SKM-1 treated with dmso at 0.1 percent for 144 hours (cell line): ENCODE measurements at regions not wholly inside any gene's neighbourhood (a gene's known extent, or its start where the extent isn't known, plus 50 kb on each side); places are given as distances from the start of the nearest gene placed in this dataset.

Experiments used
- DNase-seq: peaks from one replicate; lab custom pipeline; 2025; ENCODE audit not compliant: unreplicated experiment; lab: John Stamatoyannopoulos, UW

DNA sequence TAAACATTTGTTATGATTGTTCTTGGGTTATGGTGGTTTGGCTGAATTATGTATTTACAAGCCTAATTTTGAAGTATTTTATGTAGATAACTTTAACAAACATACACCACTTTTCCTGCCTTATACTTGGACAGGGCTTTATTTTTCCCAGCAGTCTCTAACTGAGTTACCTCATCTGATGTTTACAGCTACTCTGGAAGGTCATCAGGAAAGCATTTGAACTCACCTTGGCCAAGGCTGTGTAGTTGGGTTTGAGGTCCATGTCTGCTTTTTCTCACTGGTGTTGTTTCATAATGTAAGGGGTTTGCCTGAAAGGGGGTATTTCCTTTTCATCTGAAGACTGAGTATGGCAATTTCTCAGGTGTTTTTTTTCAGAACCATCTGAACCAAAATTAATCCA lies 193.5 kb downstream of the RWDD3 start:
- DNase-seq, result no peak

DNA sequence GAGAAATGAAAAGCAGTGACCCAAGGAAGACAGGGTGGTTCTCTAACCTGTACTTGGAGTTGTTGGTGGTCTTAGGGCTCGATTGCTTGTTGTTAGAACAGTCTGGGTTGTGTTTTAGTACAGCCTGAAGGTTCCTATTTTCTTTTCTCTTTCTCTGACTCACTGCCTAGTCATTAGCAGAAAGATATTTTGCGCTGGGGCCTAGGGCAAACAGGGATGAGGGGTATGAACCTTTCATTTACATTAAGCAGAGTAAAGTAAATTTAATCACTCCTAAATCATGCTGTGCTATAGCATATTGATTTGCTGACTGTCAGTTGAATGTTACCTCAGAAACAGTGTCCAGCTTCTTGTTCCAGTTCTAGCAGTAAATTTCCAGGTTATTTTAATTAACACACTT lies 197.2 kb downstream of the RWDD3 start:
- DNase-seq, result no peak

DNA sequence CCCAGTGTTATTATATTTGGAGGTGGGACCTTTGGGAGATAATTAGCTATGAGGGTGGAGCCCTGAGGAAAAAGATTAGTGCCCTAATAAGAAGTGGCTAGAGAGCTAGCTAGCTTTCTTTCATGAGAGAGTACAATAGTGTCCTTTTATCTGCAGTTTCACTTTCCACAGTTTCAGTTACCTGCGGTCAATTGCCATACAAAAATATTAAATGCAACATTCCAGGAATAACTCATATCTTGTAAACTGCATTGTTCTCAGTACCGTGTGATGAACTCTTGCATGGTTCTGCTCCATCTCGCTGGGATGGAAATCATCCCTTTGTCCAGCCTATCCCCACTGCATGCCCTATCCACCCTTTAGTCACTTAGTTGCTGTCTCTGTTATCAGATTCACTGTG lies 201.6 kb downstream of the RWDD3 start:
- DNase-seq, result no peak

GRCh38 chr1:95437011-95437410 lies 203.0 kb downstream of the RWDD3 start:
- DNase-seq, result no peak

DNA sequence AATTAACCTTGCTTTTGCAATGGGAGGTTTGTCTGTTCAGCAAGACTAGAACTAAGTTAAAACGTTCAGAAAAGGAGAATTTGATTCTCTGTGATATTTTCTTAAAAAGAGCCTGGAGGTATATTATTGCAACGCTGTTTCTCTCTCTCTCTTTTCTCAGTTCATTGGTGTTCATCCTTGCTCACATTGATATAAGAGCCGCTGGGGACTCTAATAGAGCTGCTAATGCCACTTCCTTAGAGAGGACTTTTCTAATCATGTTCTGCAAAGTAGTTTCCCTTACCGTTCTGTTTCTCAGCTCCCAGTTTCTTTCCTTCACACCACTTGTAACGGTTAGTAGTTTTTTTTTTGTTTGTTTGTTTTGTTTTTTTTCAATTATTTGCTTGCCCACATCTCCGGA lies 203.8 kb downstream of the RWDD3 start:
- DNase-seq, result no peak

DNA sequence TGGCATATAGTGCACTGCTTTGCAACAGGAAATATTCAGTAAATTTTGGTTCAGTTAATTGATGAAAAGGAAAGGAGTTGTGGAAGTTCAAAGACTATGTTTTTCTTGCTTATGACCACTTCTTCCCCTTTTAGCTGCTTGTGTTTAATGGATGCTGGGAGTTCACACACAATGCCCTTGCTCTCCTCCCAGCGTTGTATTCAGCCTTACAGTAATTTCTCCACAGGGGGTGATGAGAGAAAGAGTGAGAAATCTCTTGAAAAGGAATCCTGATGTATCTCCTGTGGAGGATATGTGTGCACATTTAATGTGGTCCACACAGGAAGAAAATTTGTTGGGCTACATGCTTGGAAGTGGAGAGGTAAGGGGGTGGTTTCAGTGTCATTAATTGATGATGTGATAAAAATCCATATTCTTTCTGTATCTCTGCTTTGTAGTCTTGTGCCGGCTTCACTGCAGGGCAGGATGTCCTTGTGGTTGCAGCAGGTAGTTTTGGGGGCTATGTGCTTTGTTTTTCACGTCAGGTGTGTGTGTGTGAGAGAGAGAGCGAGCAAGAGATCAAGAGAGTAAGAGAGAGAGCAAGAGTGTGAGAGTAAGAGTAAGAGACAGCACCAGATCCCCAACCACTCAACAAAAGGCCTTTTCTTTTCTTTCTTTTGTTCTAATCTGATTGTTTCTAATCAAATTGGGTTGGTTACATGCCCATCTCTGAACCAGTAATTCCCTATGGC lies 204.4 kb downstream of the RWDD3 start:
- no peak for DNase-seq

DNA sequence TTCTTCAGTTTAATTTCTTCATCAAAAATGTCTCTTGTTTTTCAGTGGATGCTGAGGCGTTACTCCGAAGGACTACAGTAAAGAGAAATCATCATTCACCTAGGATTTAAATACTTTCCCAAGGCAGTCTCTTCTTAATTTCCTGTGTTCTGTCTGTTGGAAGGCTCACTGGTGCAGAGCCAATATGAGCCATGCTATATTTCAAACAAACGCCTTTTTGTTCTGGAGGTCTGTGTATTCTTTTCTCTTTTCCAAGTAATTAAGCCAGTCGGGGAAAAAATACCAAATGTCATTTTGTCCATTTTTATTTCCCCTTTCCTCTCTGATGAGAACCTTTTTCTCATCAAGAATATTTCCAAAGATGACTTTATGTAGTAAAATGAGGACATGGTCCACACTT lies 206.5 kb downstream of the RWDD3 start:
- DNase-seq, result no peak

DNA sequence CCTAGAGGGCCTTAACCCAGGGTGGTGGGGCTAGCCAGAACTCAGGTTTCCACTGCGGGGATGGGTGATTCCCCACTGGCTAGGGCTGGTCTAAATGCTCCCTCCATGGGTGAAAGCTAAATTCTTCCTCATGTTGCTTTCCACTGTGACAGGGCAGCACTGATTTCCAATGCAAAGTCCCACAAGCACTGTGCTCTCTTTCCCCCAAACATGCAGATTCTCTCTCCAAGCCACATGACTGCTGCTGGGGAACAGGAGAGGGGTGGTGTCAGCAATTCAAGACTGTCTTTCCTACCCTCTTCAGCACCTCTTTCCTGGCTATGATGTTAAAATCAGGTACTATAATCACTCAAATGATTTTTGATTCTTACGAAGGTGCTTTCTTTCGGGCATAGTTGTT lies 215.5 kb downstream of the RWDD3 start:
- no peak for DNase-seq

DNA sequence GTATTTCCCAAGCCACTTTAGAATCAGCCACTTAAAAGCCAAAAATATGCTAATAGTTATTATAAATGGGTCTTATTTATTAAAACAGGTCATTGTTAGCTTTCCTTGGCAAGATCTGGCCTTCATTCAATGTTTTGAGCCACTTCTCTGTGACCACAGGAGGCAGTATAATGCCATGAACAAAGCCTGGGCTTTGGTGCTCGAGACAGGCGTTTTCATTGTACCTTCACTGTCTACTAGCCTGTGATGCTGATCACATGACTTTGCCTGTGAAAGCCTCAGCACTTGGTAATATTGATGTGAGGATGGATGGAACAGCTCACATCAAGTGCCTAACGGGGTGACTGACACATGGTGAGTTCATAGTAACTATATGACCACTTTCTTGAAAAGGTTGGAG lies 217.0 kb downstream of the RWDD3 start:
- DNase-seq, result no peak

GRCh38 chr1:95451904-95452303 lies 217.9 kb downstream of the RWDD3 start:
- no peak for DNase-seq

- no peak for DNase-seq
Measured at GRCh38 chr1:95453053-95453452, 219.0 kb downstream of the RWDD3 start.

DNA sequence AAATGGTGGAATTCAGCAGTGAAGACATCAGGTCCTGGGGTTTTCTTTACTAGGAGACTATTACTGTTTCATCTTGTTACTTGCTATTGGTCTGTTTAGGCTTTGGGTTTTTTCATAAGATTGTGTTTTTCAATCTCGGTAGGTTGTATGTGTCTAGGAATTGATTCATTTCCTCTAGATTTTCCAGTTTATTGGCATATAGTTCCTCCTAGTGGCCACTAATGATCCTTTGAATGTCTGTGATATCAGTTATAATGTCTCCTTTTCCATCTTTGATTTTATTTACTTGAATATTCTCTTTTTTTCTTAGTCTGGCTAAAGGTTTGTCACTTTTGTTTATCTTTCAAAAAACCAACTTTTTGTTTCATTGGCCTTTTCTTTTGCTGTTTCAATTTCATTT lies 233.0 kb downstream of the RWDD3 start:
- DNase-seq, result no peak

DNA sequence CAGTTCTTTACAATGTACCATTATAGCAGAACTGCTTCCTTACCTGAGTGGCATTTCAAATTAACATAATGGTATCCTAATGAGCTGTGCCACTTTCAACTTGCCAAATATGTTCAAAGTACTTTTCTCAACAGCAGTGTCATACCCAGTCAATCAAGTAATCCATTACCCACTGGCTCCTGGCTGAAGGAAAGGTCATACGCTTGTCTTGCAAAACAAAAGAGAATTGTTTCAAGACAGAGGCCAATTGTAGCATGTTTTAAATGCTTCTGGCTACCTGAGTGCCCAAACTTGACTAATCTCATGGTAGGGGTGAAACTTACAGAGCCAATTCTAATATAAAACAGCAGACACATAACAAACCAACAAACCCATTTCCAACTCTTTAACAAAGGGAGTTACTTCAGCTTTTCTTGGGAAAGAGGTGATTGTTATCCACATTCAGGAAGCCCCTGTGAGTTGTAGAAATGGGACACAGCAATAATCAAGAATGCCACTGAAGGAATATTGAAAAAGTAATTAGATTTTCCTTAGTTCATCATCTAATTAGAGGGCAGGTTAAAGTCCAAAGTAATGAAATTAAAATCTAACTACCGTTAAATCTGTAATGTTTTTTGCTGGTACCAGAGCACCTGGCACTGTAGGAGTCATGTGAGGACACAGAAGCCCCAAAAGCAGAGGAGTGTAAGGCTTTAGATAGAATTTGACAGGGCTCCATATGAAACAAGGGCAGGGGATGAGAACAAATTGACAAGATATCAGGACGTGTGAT lies 241.9 kb downstream of the RWDD3 start:
- no peak for DNase-seq

- DNase-seq, result no peak
Measured at GRCh38 chr1:95496307-95496706, 262.3 kb downstream of the RWDD3 start.

DNA sequence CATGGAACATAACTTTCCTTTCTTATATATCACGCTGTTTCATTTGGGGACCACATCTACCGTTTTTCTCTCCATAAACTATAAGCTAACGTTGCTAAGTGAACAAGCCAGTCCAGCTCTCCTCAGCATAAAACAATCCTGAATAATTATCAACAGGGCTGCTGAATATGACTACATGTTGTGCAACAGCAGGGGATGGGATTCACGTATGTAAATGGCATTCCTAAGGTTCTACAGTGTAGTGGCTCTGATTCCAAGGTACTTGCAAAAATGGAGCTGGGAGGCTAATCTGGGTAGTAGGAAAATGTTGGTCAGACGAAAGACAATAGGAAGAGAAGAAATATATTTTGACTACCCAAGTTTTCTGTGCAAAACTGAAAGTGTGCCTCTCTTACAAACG lies 262.8 kb downstream of the RWDD3 start:
- DNase-seq, result no peak

- no peak for DNase-seq
Measured at GRCh38 chr1:95497566-95497965, 263.6 kb downstream of the RWDD3 start.

DNA sequence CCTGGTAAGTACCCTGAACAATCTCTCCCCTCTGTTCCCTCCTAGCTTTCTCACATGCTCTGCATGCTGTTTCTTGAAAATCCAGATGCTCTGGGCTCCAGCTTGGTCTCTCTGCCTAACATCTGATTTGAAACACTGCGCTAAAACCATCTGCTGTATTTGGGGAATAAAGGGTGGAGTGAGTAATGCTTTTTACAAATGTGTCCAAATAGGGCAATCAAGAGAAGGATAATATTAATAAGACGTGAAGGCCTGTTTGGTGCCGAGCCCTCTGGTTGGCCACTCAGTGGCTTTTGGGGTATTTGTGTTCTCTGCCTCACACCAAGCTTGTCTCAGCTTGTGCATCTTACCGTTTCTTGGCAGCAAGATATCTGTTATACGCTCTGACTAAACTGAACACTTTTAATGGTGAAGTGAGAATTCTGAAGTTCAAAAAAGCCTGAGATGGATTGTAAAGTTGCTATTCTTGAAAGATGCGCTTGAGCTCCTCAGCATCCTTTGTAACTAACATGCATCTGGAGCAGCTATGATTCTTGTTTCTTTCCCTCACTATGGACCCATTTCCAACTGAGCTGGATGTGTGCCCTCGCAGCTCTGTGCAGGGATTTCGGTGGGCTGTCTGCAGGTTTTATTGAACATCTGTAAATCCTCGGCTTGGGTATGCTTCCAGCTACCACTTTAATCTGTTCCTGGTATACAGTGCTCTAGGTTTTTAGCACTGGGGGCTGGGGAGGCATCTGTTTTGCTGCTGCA lies 269.4 kb downstream of the RWDD3 start:
- DNase-seq, result no peak

GRCh38 chr1:95504321-95504720 lies 270.3 kb downstream of the RWDD3 start:
- no peak for DNase-seq

- no peak for DNase-seq
Measured at GRCh38 chr1:95506736-95507414, 272.9 kb downstream of the RWDD3 start.

- no peak for DNase-seq
Measured at GRCh38 chr1:95509989-95510388, 276.0 kb downstream of the RWDD3 start.

DNA sequence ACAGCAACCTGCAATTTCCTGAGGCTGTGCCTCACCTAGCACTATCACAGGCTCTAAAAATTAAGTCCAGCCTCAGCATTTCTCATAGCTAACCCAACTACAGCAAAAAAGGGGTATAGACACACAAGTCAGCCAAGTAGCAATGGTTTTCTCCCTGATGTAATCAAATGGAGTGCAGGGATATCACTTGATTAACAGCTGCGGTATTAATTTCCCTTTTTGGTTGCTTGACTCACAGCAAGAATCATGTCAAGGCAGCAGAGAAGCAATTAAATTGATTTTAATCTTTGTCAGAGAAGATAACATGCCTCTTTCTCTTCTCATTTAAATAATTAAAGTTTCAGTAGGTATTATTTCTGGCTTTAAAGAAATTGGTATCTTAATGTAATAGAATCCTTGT lies 278.9 kb downstream of the RWDD3 start:
- no peak for DNase-seq
